ENCODE measurements at regions not wholly inside any gene's neighbourhood (a gene's known extent, or its start where the extent isn't known, plus 50 kb on each side); places are given as distances from the start of the nearest gene placed in this dataset.

DNA sequence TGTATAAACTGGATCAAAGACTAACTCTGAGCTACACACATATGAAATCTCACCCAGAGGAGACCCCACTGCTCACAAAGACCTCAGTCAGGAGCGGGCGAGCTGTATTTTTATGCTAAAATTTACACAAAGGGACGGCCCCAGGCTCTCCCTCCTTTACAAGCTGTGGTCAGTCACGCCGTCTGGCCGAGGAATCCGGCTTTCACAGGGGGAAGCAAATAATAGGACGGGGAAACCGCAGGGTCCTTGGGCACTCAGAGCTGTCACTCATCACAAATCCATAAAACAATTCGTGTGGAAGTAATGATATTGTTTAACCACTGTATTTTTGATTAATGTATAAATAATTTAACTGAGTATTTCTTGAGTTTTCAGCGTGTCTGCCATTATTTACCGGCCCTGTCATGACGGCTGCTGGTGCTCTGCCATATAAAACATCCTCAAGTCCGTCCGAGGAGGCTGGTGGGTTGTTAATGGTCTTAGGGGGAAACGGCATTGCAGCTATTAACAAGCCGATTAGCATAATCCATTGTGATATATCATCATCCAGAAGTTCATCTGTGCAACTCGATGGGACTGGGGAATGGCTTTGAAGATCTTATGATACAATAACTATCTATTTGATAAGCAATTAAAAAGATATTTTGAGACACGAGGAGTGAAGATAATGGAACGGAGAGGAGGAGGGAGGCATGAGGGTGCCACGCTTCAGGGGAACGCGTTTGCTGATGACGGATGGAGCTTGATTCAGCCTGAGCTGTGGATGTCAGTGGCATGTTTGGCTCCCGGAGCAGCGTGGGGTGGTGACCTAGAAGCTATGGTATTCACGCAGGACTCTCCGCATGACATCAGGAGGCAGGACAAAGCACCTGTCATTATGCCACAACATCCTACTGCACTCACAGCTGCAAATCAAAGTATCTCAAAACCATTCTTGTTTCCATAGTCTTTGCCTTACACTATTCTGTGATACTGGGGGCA is 150.9 kb downstream of the SHOX start:
- TF ChIP-seq, protein P1, sequence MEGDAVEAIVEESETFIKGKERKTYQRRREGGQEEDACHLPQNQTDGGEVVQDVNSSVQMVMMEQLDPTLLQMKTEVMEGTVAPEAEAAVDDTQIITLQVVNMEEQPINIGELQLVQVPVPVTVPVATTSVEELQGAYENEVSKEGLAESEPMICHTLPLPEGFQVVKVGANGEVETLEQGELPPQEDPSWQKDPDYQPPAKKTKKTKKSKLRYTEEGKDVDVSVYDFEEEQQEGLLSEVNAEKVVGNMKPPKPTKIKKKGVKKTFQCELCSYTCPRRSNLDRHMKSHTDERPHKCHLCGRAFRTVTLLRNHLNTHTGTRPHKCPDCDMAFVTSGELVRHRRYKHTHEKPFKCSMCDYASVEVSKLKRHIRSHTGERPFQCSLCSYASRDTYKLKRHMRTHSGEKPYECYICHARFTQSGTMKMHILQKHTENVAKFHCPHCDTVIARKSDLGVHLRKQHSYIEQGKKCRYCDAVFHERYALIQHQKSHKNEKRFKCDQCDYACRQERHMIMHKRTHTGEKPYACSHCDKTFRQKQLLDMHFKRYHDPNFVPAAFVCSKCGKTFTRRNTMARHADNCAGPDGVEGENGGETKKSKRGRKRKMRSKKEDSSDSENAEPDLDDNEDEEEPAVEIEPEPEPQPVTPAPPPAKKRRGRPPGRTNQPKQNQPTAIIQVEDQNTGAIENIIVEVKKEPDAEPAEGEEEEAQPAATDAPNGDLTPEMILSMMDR (IDR thresholded peaks at IDR 0.05), result no peak
- TF ChIP-seq EZH2 (IDR thresholded peaks at IDR 0.05; ENCODE audit: borderline replicate concordance, insufficient read depth, low read depth, low read length, poor library complexity, severe bottlenecking), result no peak
